NCI-H146 treated with DMSO at 0.1 percent for 48 hours (cell line): ENCODE measurements at regions not wholly inside any gene's neighbourhood (a gene's known extent, or its start where the extent isn't known, plus 50 kb on each side); places are given as distances from the start of the nearest gene placed in this dataset.

Source experiments
- DNase-seq: peaks from one replicate; lab custom pipeline; 2025; ENCODE audit not compliant: unreplicated experiment; lab: John Stamatoyannopoulos, UW

DNA sequence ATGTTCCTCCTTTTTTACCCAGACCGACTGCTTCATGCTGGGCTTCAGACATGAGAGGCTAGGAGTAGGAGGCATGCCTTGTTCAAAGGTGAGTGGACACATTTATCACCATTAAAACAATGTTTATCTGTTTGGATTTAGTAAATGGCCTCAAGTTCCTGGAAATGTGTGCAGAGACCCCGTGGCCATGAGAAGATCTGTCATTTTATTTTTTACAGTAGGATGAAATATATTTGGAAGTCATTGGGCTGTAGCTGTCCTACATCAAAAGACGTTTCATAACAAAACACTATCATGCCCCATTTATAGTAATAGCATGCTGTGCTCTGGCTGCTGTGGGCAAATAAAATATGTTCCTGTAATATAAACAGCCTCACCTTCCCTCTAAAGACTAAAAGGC, 403.9 kb upstream of the TNP1 start:
- no peak for DNase-seq

DNA sequence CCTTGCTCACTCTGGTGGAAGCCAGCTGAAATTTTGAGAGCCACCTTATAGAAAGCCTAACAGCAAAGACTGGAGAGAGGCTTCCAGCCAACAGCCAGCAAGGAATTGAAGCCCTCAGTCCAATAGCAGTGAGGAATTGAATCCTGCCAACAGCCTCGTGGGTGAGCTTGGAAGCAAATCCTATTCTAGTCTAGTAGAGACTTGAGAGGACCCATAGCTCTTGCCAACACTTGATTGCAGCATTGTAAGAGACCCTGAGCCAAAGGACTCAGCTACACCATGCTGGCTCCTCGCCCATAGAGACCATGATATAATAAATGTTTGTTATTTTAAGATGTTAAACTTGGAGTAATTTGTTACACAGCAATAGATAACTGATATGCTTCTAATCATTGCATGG, 403.0 kb upstream of the TNP1 start:
- no peak for DNase-seq

- DNase-seq: no peak
Measured at GRCh38 chr2:217261452-217261851, 401.6 kb upstream of the TNP1 start.

DNA sequence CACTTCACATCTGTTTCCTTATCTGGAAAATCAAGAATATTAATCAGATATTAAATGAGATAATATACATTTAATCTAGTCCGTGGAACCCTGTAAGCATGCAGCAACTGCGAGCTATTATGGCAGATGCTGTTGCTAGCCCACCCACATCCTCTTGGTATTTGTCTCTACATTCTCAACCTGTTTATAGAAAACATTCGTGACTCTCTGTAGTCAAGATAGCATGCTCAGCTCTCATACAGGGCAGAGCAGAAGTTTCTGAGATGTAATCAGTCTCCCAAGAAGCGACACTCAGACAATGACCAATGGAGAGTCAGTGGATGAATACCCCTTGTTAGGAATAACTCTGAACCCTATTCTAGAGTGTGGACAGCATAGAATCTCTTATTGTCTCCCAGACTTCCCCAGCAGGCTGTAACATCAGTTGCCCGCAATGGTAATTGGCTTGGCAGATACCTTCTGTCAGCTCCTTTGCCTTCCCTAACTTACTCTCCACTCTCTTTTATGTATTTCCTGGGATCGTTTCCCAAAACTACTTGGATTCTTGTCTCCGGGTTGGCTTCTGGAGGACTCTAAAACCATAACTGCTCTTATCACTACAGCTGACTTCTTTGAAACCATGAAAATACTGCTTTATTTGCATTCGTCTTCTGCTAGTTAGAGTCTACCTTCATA, 400.7 kb upstream of the TNP1 start:
- no peak for DNase-seq

- no peak for DNase-seq
Measured at GRCh38 chr2:217258170-217258569, 398.3 kb upstream of the TNP1 start.

- no peak for DNase-seq
Measured at GRCh38 chr2:217256251-217256650, 396.4 kb upstream of the TNP1 start.

- no peak for DNase-seq
Measured at GRCh38 chr2:217254111-217254510, 394.2 kb upstream of the TNP1 start.

- DNase-seq: no peak
Measured at GRCh38 chr2:217252181-217252580, 392.3 kb upstream of the TNP1 start.

GRCh38 chr2:217250013-217250524, 390.2 kb upstream of the TNP1 start:
- DNase-seq: no peak

- DNase-seq: no peak
Measured at GRCh38 chr2:217249121-217250012, 389.5 kb upstream of the TNP1 start.

- no peak for DNase-seq
Measured at GRCh38 chr2:217248312-217248935, 388.6 kb upstream of the TNP1 start.

DNA sequence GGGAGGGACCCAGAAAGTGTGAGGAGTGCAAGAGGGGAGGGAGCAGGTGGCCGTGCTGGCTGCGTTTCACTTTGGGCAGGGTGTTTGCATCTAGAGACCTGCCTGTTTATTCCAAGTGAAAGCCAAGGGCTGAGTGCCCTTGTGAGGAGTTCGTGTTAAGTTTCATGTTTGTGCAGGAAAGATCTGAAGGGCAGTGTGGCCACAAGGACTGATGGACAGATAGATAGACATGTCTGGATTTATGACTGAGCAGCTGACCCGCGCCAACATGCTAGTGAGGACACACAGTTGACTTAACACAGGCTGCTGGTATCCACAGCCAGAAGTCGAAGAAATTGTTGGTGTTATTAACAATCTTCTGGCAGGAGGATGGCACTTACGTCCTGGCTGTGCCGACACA, 387.6 kb upstream of the TNP1 start:
- no peak for DNase-seq

DNA sequence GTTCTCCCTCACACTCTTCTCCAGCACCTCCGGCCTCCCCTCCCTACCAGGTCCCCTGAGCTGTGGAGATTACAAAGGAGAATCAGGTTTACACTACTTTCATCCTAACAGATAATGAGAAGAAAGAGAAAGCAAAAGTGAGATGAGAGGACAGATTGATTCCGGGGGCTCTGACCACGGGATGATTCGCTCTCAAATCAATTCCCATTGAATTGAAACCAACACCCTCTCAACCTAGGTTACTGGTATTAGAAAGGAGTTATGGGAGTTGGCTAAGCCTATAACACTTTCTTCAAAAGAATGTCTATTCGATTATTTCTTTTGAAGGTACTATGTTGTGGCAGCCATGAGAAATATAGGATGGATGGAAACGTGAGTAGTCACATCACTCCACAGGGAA, 386.2 kb upstream of the TNP1 start:
- no peak for DNase-seq

DNA sequence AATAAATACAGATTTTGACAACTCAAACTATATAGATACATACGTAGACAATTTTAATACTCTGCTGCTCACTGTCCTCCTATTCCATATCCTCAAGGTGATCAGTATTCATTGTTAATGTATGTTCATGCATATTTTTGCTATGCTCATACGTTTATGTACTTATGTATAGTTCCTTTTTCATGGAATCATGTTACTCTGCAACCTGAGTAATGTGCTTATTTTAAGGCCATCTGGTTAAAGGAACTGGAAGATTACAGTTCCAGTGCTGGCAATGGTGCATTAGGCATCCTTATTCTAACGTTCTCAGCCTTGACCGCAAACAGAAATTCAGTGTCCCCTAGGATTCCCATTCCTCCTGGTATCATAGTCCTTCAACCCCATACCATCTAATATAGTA, 385.0 kb upstream of the TNP1 start:
- no peak for DNase-seq

DNA sequence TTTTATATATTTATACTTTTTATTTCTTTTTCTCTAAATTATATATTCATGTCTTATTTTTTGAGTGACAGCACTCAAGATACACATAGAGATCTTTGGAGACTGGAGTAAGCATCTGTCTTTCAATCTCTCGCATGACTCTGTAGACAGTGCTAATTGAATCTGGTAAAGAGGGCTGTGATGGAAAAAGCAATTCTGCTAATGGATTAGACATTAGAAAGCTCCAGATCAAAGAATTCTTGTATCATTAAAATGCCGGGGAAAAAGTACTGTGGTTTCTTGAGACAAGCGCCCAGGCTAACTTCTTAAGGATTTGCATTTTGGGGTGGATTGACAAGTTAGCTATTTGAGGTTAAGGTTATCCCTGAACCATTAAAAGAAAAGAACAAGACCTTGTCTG, 383.1 kb upstream of the TNP1 start:
- DNase-seq: no peak

- DNase-seq: no peak
Measured at GRCh38 chr2:217231724-217232123, 371.9 kb upstream of the TNP1 start.

GRCh38 chr2:217231212-217231611, 371.3 kb upstream of the TNP1 start:
- DNase-seq: no peak

DNA sequence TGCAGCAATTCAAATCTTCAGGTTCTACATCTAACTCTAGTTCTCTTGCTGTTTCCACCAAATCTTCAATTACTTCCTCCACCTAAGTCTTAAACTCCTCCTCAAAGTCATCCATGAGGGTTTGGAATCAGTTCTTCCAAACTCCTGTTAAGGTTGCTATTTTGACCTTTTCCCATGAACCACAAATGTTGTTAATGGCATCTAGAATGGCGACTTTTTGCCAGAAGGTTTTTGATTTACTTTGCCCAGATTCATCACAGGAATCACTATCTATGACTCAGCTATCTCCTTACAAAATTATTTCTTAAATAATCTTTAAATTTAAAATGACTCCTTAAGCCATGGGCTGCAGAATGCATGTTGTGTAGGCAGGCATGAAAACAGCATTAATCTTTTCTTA, 368.9 kb upstream of the TNP1 start:
- DNase-seq: no peak

DNA sequence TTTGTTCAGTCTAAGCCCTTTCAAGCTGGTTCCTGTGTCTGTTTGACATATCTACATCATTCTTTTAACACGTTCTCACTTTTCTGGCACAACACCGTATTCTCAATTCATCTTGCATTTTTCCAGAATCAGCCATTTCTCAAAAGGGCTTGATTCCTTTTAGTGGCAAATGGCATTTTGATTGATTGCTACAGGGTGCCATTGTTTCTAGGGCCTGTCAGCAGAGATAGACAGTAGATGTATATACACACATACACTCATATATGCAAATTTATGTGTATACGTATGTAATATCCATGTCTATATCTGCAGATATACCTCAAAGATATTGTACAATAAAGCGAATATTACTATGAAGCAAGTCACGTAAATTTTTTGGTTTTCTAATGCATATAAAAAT, 367.9 kb upstream of the TNP1 start:
- DNase-seq: no peak

GRCh38 chr2:217225596-217225995, 365.7 kb upstream of the TNP1 start:
- DNase-seq: no peak

GRCh38 chr2:217223222-217223930, 363.5 kb upstream of the TNP1 start:
- no peak for DNase-seq
